ENCODE measurements at regions not wholly inside any gene's neighbourhood (a gene's known extent, or its start where the extent isn't known, plus 50 kb on each side); places are given as distances from the start of the nearest gene placed in this dataset.

DNA sequence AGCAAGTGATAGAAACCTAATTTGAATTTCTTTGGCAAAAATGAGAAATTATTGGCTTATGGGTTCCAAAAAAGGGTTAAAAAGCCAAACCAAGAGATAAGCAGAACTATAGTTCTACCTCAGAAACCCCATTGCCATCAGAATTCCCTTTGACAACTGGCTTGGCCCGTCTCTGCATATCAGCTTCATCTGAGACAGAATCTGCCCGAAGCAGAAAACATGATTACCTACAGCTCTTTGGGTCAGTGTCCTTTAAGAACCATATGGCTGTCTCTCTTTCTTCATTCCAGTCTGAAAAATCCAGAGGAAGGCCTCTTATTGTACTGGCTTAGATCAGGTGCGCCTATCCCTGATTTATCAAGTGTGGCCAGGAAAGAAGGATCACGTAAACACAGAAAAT lies 49.8 kb upstream of the AGPS start:
- H3K4ac ChIP-seq (replicated peaks; ENCODE audit: insufficient read length, low read depth, low read length): no peak overlapping the region
- no peak overlapping the region for H2BK120ac ChIP-seq (replicated peaks; ENCODE audit: low read depth, low read length)
- no peak overlapping the region for H2BK20ac ChIP-seq (ENCODE audit: low read length)
- H3K9ac ChIP-seq (replicated peaks in 1 of 4; ENCODE audit: extremely low read depth in 1 of 4, low read depth in 3 of 4, low read length in 3 of 4): no peak overlapping the region
- no peak overlapping the region for H3K18ac ChIP-seq (ENCODE audit: extremely low read depth, low read length)
- H3K23me2 ChIP-seq (ENCODE audit: low read depth, low read length): no peaks in the 10 kb centered on the region
- H4K20me1 ChIP-seq (replicated peaks in 1 of 2; ENCODE audit: control insufficient read depth in 1 of 2, insufficient read depth in 2 of 2, low read length in 2 of 2): no peaks in the 10 kb centered on the region
- 96% methylated on average over 4 of the region's 4 CpGs; no CpG with 5 or more reads in 1 of the 2 experiments for WGBS, 2 experiments (ENCODE audit: extremely low coverage in 1 of 2, insufficient coverage in 1 of 2, insufficient read length in 1 of 2, insufficient replicate concordance in 2 of 2, low coverage in 1 of 2, low lambda C conversion rate in 2 of 2, missing lambda C conversion rate in 1 of 2)
- H2AK5ac ChIP-seq (ENCODE audit: low read depth, low read length): no peak overlapping the region
- no peak overlapping the region for H3K4me2 ChIP-seq (ENCODE audit: insufficient read depth in 1 of 2, low read depth in 2 of 2, low read length in 2 of 2)
- no peak overlapping the region for H2AFZ ChIP-seq (ENCODE audit: low read length)
- no peaks in the 10 kb centered on the region for H3K36me3 ChIP-seq (ENCODE audit: control insufficient read depth in 2 of 4, insufficient read depth in 4 of 4, low read length in 3 of 4)
- H3K14ac ChIP-seq (ENCODE audit: insufficient read length): no peak overlapping the region
- ChIA-PET POLR2A (ENCODE audit: partially characterized antibody) (no interaction called here), CTCF (ENCODE audit: partially characterized antibody) (interaction anchor here (0.7 to 1.5 kb wide), 5 partner anchors 9 to 422 kb away, joined by 3 to 8 read pairs (median 3); no protein-coding TSS in a partner anchor)
- H2BK5ac ChIP-seq (ENCODE audit: low read depth, low read length): no peak overlapping the region
- no peak overlapping the region for H2BK15ac ChIP-seq (ENCODE audit: low read length)
- no peak overlapping the region for H3K27ac ChIP-seq (ENCODE audit: low read depth, low read length)
- H3K56ac ChIP-seq (replicated peaks; ENCODE audit: insufficient read length, low read depth, low read length): no peak overlapping the region
- H4K91ac ChIP-seq (replicated peaks; ENCODE audit: insufficient read length, low read length): no peak overlapping the region
- no peak for DNase-seq (ENCODE audit: low read depth in 1 of 2, low spot score in 2 of 2)
- H3K4me3 ChIP-seq (ENCODE audit: extremely low read depth in 1 of 4, insufficient read depth in 2 of 4, low read depth in 3 of 4, low read length in 4 of 4): no peak overlapping the region
- no peaks in the 10 kb centered on the region for H3K79me1 ChIP-seq (ENCODE audit: low read depth, low read length)
- H4K5ac ChIP-seq (ENCODE audit: insufficient read length, low read depth, low read length): no peak overlapping the region
- FAIRE-seq: no peak
- H3K4me1 ChIP-seq (replicated peaks in 1 of 4; ENCODE audit: control insufficient read depth in 3 of 4, insufficient read depth in 4 of 4, low read length in 3 of 4): no peaks in the 10 kb centered on the region
- no peaks in the 10 kb centered on the region for H3K9me3 ChIP-seq (ENCODE audit: insufficient read depth in 2 of 2, low read depth in 1 of 2, low read length in 1 of 2)
- H3K23ac ChIP-seq (ENCODE audit: insufficient read length): no peak overlapping the region
- H4K8ac ChIP-seq (ENCODE audit: extremely low read depth, insufficient read depth, low read length): no peak overlapping the region
- no peaks in the 10 kb centered on the region for H3K79me2 ChIP-seq (ENCODE audit: control insufficient read depth in 1 of 2, insufficient read depth in 2 of 2, low read length in 2 of 2)
- H3K27me3 ChIP-seq (replicated peaks in 1 of 4; ENCODE audit: control insufficient read depth in 3 of 4, extremely low read depth in 1 of 4, insufficient read depth in 3 of 4, low read length in 3 of 4): no peaks in the 10 kb centered on the region
- H2BK12ac ChIP-seq (ENCODE audit: low read depth, low read length): no peak overlapping the region
- TF ChIP-seq SIX5 (IDR thresholded peaks at IDR 0.05; ENCODE audit: low read depth, low read length) (no peak), POU5F1 (IDR thresholded peaks at IDR 0.05; ENCODE audit: low read depth, low read length) (no peak), BCL11A (IDR thresholded peaks at IDR 0.05; ENCODE audit: low read depth in 2 of 2, low read length in 2 of 2) (no peak), CHD2 (IDR thresholded peaks at IDR 0.05; ENCODE audit: low read length) (no peak), RBBP5 (IDR thresholded peaks at IDR 0.05; ENCODE audit: borderline replicate concordance, low read depth, low read length) (no peak), TCF12 (IDR thresholded peaks at IDR 0.05; ENCODE audit: low read depth, low read length) (no peak), YY1 (IDR thresholded peaks at IDR 0.05; ENCODE audit: low read depth, low read length) (no peak), SIN3A (conservative IDR thresholded peaks at IDR 0.05 in 1 of 2, IDR thresholded peaks at IDR 0.05 in 1 of 2; ENCODE audit: low read depth in 1 of 2, low read length in 2 of 2) (no peak), CREB1 (IDR thresholded peaks at IDR 0.05) (no peak), RAD21 (IDR thresholded peaks at IDR 0.05 in 1 of 2, conservative IDR thresholded peaks at IDR 0.05 in 1 of 2; ENCODE audit: low read depth in 2 of 2, low read length in 2 of 2) (no peak), KDM1A (IDR thresholded peaks at IDR 0.05; ENCODE audit: borderline replicate concordance, low read length) (no peak)
